Hepatocyte (in vitro differentiated cells): ENCODE measurements at regions not wholly inside any gene's neighbourhood (a gene's known extent, or its start where the extent isn't known, plus 50 kb on each side); places are given as distances from the start of the nearest gene placed in this dataset.
"Not testable (repeated sequence)": the region's sequence is repeated elsewhere in the genome, so short reads cannot be mapped to it uniquely, and the experiment has no call there.

Experiments
- CTCF ChIP-seq: fragments of 200-600 bp; sonication (generic); IDR thresholded peaks from 2 replicates; pipeline ENCODE4 v1.5.1; 2016; ENCODE audit warnings: antibody characterized with exemption, mild to moderate bottlenecking; ENCODE audit not compliant: poor library complexity
- EZH2 ChIP-seq: fragments of 200-600 bp; sonication (generic); IDR thresholded peaks from 2 replicates; pipeline ENCODE4 v1.6.1; 2016; ENCODE audit warnings: antibody characterized with exemption, mild to moderate bottlenecking, borderline replicate concordance

- not testable (repeated sequence) for TF ChIP-seq EZH2, CTCF
Observed at GRCh38 chr1:65119-65518, 386.4 kb downstream of the OR4F29 start, which contains the start of gene OR4F5.
